GM23338 (cell line): ENCODE measurements at regions not wholly inside any gene's neighbourhood (a gene's known extent, or its start where the extent isn't known, plus 50 kb on each side); places are given as distances from the start of the nearest gene placed in this dataset.

Source experiments
- ATAC-seq: fragments of 200-7000 bp; cut with Tn5 transposase; 3 replicates; pipeline ENCODE4 v1.9.1; 2020
- DNase-seq: peaks from one replicate; pipeline ENCODE4 v3.0.0-alpha.2; 2015; ENCODE audit warnings: low spot score
- H2AFZ ChIP-seq: fragments of 200-600 bp; sonication (generic); 2 replicates; pipeline ENCODE4 v1.8.0; 2016; ENCODE audit warnings: antibody characterized with exemption, mild to moderate bottlenecking, moderate library complexity
- H3F3A ChIP-seq: fragments of 200-600 bp; sonication (generic); replicated peaks from 2 replicates; pipeline ENCODE4 v1.8.0; 2017; ENCODE audit warnings: antibody characterized with exemption, mixed run types, low read depth
- H3K27ac ChIP-seq: fragments of 200-600 bp; sonication (generic); 2 replicates; pipeline ENCODE4 v1.6.1; 2016; ENCODE audit warnings: low read depth
- H3K27me3 ChIP-seq: fragments of 200-600 bp; sonication (generic); 2 replicates; pipeline ENCODE4 v1.8.0; 2016; ENCODE audit warnings: mild to moderate bottlenecking, mixed run types, moderate library complexity; ENCODE audit not compliant: insufficient read depth
- H3K36me3 ChIP-seq: fragments of 200-600 bp; sonication (generic); 2 replicates; pipeline ENCODE4 v1.8.0; 2016; ENCODE audit warnings: mild to moderate bottlenecking; ENCODE audit not compliant: insufficient read depth
- H3K4me1 ChIP-seq: fragments of 200-600 bp; sonication (generic); 2 replicates; pipeline ENCODE4 v1.8.0; 2016; ENCODE audit warnings: mild to moderate bottlenecking, moderate library complexity; ENCODE audit not compliant: insufficient read depth
- H3K4me2 ChIP-seq: fragments of 200-600 bp; sonication (generic); 2 replicates; pipeline ENCODE4 v1.7.1; 2017; ENCODE audit warnings: mixed run types
- H3K4me3 ChIP-seq: fragments of 200-600 bp; sonication (generic); 2 replicates; pipeline ENCODE4 v1.6.1; 2016; ENCODE audit warnings: mixed run types
- H3K79me2 ChIP-seq: fragments of 200-600 bp; sonication (generic); replicated peaks from 2 replicates; pipeline ENCODE4 v1.8.0; 2017; ENCODE audit warnings: mild to moderate bottlenecking; ENCODE audit not compliant: insufficient read depth
- H3K9me2 ChIP-seq: fragments of 200-600 bp; sonication (generic); 2 replicates; pipeline ENCODE4 v1.8.0; 2017; ENCODE audit not compliant: insufficient read depth
- H4K20me1 ChIP-seq: fragments of 200-600 bp; sonication (generic); replicated peaks from 2 replicates; pipeline ENCODE4 v1.8.0; 2017; ENCODE audit warnings: mild to moderate bottlenecking; ENCODE audit not compliant: insufficient read depth
- H3K27ac Mint-ChIP-seq: 2 replicates; pipeline ENCODE4 v1.8.0; 2020; ENCODE audit warnings: inconsistent platforms, mild to moderate bottlenecking, moderate library complexity, mixed read lengths
- H3K27me3 Mint-ChIP-seq: 3 replicates; pipeline ENCODE4 v1.8.0; 2022; ENCODE audit warnings: low read depth, mild to moderate bottlenecking, moderate library complexity, mixed read lengths, inconsistent platforms; ENCODE audit not compliant: insufficient read depth, poor library complexity
- H3K36me3 Mint-ChIP-seq: 3 replicates; pipeline ENCODE4 v1.8.0; 2021; ENCODE audit warnings: low read depth, mild to moderate bottlenecking, inconsistent platforms, moderate library complexity, mixed read lengths
- H3K4me1 Mint-ChIP-seq: 3 replicates; pipeline ENCODE4 v1.8.0; 2020; ENCODE audit warnings: mild to moderate bottlenecking, inconsistent platforms, mixed read lengths
- H3K4me3 Mint-ChIP-seq: 3 replicates; pipeline ENCODE4 v1.8.0; 2021; ENCODE audit warnings: moderate library complexity, mild to moderate bottlenecking, inconsistent platforms, mixed read lengths
- H3K9me3 Mint-ChIP-seq: 3 replicates; pipeline ENCODE4 v1.8.0; 2020; ENCODE audit warnings: moderate library complexity, mild to moderate bottlenecking, inconsistent platforms, mixed read lengths
- CREB1 ChIP-seq: fragments of 250-450 bp; sonication (Bioruptor Pico); IDR thresholded peaks from 2 replicates; pipeline ENCODE4 v1.5.0; 2020; ENCODE audit warnings: low read depth, mild to moderate bottlenecking, moderate library complexity
- EZH2 ChIP-seq: fragments of 200-600 bp; sonication (generic); IDR thresholded peaks from one replicate; pipeline ENCODE4 v1.8.0; 2017; ENCODE audit warnings: antibody characterized with exemption, mild to moderate bottlenecking, low read depth; ENCODE audit not compliant: unreplicated experiment
- EZH2phosphoT487 ChIP-seq: fragments of 200-600 bp; sonication (generic); IDR thresholded peaks from one replicate; pipeline ENCODE4 v1.8.1; 2018; ENCODE audit warnings: antibody characterized with exemption; ENCODE audit not compliant: unreplicated experiment
- JUNB ChIP-seq: IDR thresholded peaks from one replicate; pipeline ENCODE4 v1.6.1; 2016; ENCODE audit warnings: antibody characterized with exemption; ENCODE audit not compliant: unreplicated experiment
- NANOG ChIP-seq: IDR thresholded peaks from 2 replicates; pipeline ENCODE4 v1.6.1; 2016; ENCODE audit warnings: antibody characterized with exemption, borderline replicate concordance
- POLR2AphosphoS5 ChIP-seq: IDR thresholded peaks from 2 replicates; pipeline ENCODE4 v1.6.1; 2016; ENCODE audit warnings: antibody characterized with exemption, low read depth
- REST ChIP-seq: IDR thresholded peaks from one replicate; pipeline ENCODE4 v1.6.1; 2018; ENCODE audit warnings: antibody characterized with exemption; ENCODE audit not compliant: unreplicated experiment
- STAT1 ChIP-seq: IDR thresholded peaks from one replicate; pipeline ENCODE4 v1.6.1; 2016; ENCODE audit warnings: antibody characterized with exemption; ENCODE audit not compliant: unreplicated experiment
- ZNF114 ChIP-seq: fragments of 250-450 bp; sonication (Bioruptor Pico); IDR thresholded peaks from 2 replicates; pipeline ENCODE4 v1.5.0; 2020; ENCODE audit warnings: mild to moderate bottlenecking, moderate library complexity
- ZNF331 ChIP-seq: fragments of 250-450 bp; sonication (Bioruptor Pico); IDR thresholded peaks from 2 replicates; pipeline ENCODE4 v1.5.0; 2020; ENCODE audit warnings: low read depth, mild to moderate bottlenecking, moderate library complexity
- ZNF462 ChIP-seq: fragments of 250-450 bp; sonication (Bioruptor Pico); IDR thresholded peaks from 2 replicates; pipeline ENCODE4 v1.5.0; 2020; ENCODE audit warnings: mild to moderate bottlenecking, moderate library complexity

GRCh38 chrX:69018416-69019072 lies 146.7 kb downstream of the PJA1 start:
- TF ChIP-seq ZNF462 (CRISPR knock-in tag) (no peak), POLR2AphosphoS5 (no peak)
- no peak overlapping the region for H3K4me3 ChIP-seq
- H3K4me1 ChIP-seq: peaks cover 6% of the 10 kb centered on the region; the same call in 1 of the 2 replicates
- peaks cover 8% of the 10 kb centered on the region for H3K27me3 Mint-ChIP-seq
- H3K9me3 Mint-ChIP-seq: no peaks in the 10 kb centered on the region
- DNase-seq (no peak), ATAC-seq (no peak)
- H3K36me3 ChIP-seq: no peaks in the 10 kb centered on the region
- no peaks in the 10 kb centered on the region for H3F3A ChIP-seq
- no peaks in the 10 kb centered on the region for H3K27me3 ChIP-seq
- no peaks in the 10 kb centered on the region for H3K9me2 ChIP-seq
- no peaks in the 10 kb centered on the region for H4K20me1 ChIP-seq
- no peaks in the 10 kb centered on the region for H3K36me3 Mint-ChIP-seq
- H3K4me3 Mint-ChIP-seq: no peak overlapping the region
- H3K4me1 Mint-ChIP-seq: peaks cover 3% of the 10 kb centered on the region; the same call in 2 of the 3 replicates
- H3K27ac ChIP-seq: no peak overlapping the region
- no peak overlapping the region for H3K4me2 ChIP-seq
- no peaks in the 10 kb centered on the region for H3K79me2 ChIP-seq
- no peak overlapping the region for H3K27ac Mint-ChIP-seq
- H2AFZ ChIP-seq: no peak overlapping the region

GRCh38 chrX:69016293-69016941 lies 148.8 kb downstream of the PJA1 start:
- DNase-seq (no peak), ATAC-seq (no peak)
- Mint-ChIP-seq H3K36me3 (no peaks in the 10 kb centered on the region), H3K4me1 (peaks cover 3% of the 10 kb centered on the region; the same call in 2 of the 3 replicates), H3K27me3 (peaks cover 6% of the 10 kb centered on the region), H3K4me3 (no peak overlapping the region), H3K9me3 (no peaks in the 10 kb centered on the region), H3K27ac (no peak overlapping the region)
- H4K20me1 ChIP-seq: no peaks in the 10 kb centered on the region
- H3K27me3 ChIP-seq: no peaks in the 10 kb centered on the region
- H3K4me2 ChIP-seq: no peak overlapping the region
- H3K4me1 ChIP-seq: peaks cover 6% of the 10 kb centered on the region; the same call in 1 of the 2 replicates
- H3K79me2 ChIP-seq: no peaks in the 10 kb centered on the region
- H3K36me3 ChIP-seq: no peaks in the 10 kb centered on the region
- no peak overlapping the region for H3K4me3 ChIP-seq
- no peak overlapping the region for H3K27ac ChIP-seq
- no peaks in the 10 kb centered on the region for H3K9me2 ChIP-seq
- no peak overlapping the region for H2AFZ ChIP-seq
- no peaks in the 10 kb centered on the region for H3F3A ChIP-seq
- TF ChIP-seq ZNF331 (CRISPR knock-in tag) (no peak), REST (no peak), EZH2phosphoT487 (no peak), EZH2 (no peak), ZNF114 (CRISPR knock-in tag) (no peak), CREB1 (CRISPR knock-in tag) (no peak), JUNB (no peak), STAT1 (no peak), NANOG (no peak)
